DMS153 (cell line): ENCODE measurements at regions not wholly inside any gene's neighbourhood (a gene's known extent, or its start where the extent isn't known, plus 50 kb on each side); places are given as distances from the start of the nearest gene placed in this dataset.

Experiments
- DNase-seq: peaks from one replicate; lab custom pipeline; 2025; lab: John Stamatoyannopoulos, UW

GRCh38 chrX:9317176-9317575, 147.7 kb upstream of the TBL1X start:
- DNase-seq = no peak

DNA sequence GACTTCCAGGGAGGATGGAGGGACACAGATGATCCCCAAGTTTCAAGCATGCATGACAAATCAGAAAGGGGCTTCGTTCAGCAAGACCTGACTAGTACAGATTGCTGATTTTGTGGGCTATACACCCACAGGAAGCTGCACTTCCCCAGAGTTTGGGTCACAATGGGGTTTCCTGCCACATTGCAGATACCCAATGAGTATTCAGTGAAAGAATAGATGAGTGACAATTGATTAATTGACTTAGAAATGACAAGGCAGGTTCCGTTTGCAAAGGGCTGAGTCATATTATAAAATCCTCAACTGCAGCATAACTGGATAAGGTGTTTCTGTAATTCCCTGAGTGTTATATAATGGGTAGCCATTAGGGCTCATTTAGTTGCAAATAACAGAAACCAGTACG, 146.6 kb upstream of the TBL1X start:
- DNase-seq = no peak

DNA sequence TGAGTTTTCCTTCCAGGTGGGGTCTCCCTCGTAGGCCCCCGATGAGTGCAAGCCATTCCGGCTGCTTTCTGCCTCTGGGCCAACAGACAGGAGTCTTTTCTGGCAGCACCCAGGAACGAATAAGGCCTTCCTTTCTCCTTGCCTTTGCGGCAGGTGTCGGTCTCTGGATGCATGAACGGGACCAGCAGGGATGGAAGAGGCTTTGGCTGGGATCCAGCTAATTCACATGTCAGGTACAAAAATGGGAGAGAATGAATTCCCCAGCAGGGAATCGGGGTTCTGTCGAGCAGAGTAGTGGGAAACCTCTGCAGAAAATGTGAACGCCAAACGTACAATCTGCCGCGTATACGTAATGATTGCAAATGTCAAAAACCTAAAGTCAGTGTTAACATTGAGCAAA, 146.1 kb upstream of the TBL1X start:
- DNase-seq = no peak

DNA sequence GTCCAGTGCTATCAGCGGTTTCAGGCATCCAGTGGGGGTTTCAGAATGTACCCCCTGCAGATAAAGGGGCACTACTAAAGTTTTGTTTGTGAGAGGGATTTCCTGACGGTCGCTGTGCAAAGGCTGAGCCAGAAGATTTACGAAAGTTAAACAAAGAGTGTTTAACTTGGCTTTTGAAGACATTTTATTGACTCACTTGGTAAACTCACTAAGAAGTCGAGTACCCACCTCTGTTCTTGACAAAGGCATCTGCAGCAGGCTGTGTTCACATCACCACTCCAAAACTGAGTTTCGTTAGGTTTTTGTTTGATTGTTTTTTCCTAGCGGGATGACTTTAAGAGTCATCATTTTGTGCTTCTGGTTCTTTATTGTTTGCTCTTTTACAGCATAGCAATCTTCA, 143.9 kb upstream of the TBL1X start:
- no peak for DNase-seq

GRCh38 chrX:9324676-9325075, 140.2 kb upstream of the TBL1X start:
- no peak for DNase-seq

GRCh38 chrX:9326369-9326768, 138.5 kb upstream of the TBL1X start:
- no peak for DNase-seq

- no peak for DNase-seq
Observed at GRCh38 chrX:9327086-9327746, 137.6 kb upstream of the TBL1X start.

GRCh38 chrX:9327747-9328145, 137.1 kb upstream of the TBL1X start:
- DNase-seq = no peak

GRCh38 chrX:9329056-9329455, 135.8 kb upstream of the TBL1X start:
- DNase-seq = no peak

- DNase-seq = no peak
Observed at GRCh38 chrX:9330249-9330982, 134.4 kb upstream of the TBL1X start.

DNA sequence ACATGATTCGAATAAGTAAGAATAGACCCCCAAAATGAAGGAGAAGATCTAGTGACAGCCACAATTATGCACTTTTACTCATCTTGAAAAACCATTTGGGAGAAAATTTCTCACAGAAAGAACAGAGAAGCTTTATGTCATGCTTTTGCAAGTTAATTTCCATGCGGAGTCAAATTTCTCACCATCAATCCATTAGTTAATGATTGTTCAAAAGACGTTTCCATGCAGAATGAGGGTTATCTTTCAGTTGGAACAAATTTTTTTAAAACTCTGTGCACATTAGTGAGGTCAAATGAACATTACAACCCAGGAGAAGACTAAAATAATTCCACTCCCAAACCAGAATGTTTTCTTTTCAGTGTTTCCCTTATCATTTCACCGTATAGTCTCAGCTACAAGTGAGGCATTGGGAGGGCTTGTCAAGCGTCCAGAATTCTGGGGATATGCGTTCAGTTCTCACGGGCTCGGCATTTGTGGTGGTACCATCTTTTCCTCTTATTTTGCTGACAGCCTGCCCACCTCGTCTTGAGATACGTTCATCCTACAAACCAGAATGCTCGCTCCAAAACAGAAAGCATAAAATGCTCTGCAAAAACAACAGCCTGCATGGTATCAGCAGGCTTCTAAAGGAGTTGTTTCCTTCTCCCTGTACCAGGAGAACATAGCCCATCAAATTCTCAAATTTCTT, 130.8 kb upstream of the TBL1X start:
- DNase-seq = no peak

DNA sequence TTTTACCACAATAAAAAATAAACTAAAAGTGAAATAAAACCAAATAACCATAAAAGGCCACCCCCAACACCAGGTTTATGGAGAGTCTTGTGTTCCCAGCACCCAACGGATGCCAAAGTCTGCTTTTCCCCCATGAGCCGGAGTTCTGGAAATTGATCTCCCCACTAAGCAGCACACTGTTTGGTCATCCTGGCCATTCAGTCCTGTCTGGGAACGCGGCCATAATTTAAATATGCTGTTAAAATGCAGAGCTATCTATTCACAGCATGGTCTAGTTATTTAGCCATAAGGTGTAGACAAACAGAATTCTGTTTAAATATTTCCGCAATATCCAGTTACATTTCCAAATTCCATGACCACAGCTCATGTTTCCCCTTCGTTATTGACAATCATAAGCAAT, 129.6 kb upstream of the TBL1X start:
- no peak for DNase-seq

- no peak for DNase-seq
Observed at GRCh38 chrX:9336456-9336855, 128.4 kb upstream of the TBL1X start.

- DNase-seq = no peak
Observed at GRCh38 chrX:9337046-9337445, 127.8 kb upstream of the TBL1X start.

GRCh38 chrX:9338986-9339385, 125.9 kb upstream of the TBL1X start:
- DNase-seq = no peak

GRCh38 chrX:9339603-9340491, 125.0 kb upstream of the TBL1X start:
- no peak for DNase-seq

DNA sequence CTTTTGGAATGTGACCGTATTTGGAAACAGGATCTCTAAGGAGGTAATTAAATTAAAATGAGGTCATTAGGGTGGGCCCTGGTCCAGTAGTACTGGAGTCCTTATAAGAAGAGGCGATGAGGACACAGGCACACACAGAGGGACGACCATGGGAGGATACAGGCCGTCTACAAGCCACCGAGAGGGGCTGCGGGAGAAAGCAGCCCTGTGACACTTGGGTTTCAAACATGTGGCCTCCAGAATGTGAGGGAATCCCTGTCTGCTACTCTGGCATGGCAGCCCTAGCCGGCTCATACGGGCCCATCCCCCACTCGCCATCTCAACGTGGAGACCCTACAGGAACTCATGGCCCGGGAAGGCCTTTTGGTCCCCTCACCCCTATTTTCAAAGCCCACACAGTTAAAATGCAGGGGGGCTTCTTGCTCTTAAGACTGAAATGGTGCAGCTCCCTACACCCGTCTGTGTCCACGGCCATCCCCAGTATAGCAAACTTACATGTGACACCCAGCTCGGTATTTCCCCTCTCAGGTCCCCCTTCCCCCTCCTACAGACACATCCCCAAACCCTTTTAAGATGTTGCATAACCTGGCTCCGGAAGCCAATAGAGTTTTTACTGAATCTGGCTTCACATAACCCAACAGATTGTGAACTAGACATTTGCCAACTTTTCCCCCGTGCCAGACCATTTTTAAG, 124.1 kb upstream of the TBL1X start:
- no peak for DNase-seq

GRCh38 chrX:9341291-9342201, 123.3 kb upstream of the TBL1X start:
- DNase-seq = peak; percentile 38

- peak; percentile 71 for DNase-seq
Observed at GRCh38 chrX:9342561-9343051, 122.3 kb upstream of the TBL1X start.

GRCh38 chrX:9343971-9344370, 120.9 kb upstream of the TBL1X start:
- no peak for DNase-seq
